ENCODE measurements at regions not wholly inside any gene's neighbourhood (a gene's known extent, or its start where the extent isn't known, plus 50 kb on each side); places are given as distances from the start of the nearest gene placed in this dataset.

GRCh38 chr3:187969581-187969950 is 184.4 kb upstream of the LPP start:
- TF ChIP-seq CTCF (IDR thresholded peaks at IDR 0.05 in 4 of 5, conservative IDR thresholded peaks at IDR 0.05 in 1 of 5), result no peak
- no peak for TF ChIP-seq POLR2A (IDR thresholded peaks at IDR 0.05)

Measured in gastrocnemius medialis (tissue), 4 donors.